GM13977 (cell line): ENCODE measurements at regions not wholly inside any gene's neighbourhood (a gene's known extent, or its start where the extent isn't known, plus 50 kb on each side); places are given as distances from the start of the nearest gene placed in this dataset.

Experiments used
- DNase-seq: peaks from one replicate; pipeline ENCODE4 v3.0.0; 2012; ENCODE audit warnings: low spot score
- CTCF ChIP-seq: IDR thresholded peaks from 2 replicates; pipeline ENCODE4 v1.5.1; 2012; ENCODE audit warnings: mild to moderate bottlenecking, control low read depth; ENCODE audit not compliant: insufficient read depth; ENCODE audit errors: extremely low read depth, missing control alignments
- in situ Hi-C: fragments of 300-500 bp; cut with MboI; formaldehyde crosslinking; loops from one replicate; pipeline ENCODE4 v1.12.0; 2022; ENCODE audit warnings: low sequenced_read_pairs, low pct_unique_long_range_greater_than_20kb, mixed read lengths, inconsistent platforms; ENCODE audit not compliant: unreplicated experiment

GRCh38 chr3:153628591-153628990, 466.6 kb downstream of the RAP2B start:
- no peak for TF ChIP-seq CTCF
- DNase-seq, result no peak
- in situ Hi-C loops, result no loop called here

- TF ChIP-seq CTCF, result no peak
- in situ Hi-C loops, result no loop called here
- DNase-seq, result no peak
Observed at GRCh38 chr3:153629148-153629547, 467.1 kb downstream of the RAP2B start.

- DNase-seq, result no peak
- TF ChIP-seq CTCF, result no peak
- in situ Hi-C loops, result no loop called here
Observed at GRCh38 chr3:153631102-153631501, 469.1 kb downstream of the RAP2B start.

GRCh38 chr3:153631664-153632063, 469.6 kb downstream of the RAP2B start:
- TF ChIP-seq CTCF, result no peak
- DNase-seq, result no peak
- in situ Hi-C loops, result no loop called here

- in situ Hi-C loops, result no loop called here
- no peak for TF ChIP-seq CTCF
- DNase-seq, result no peak
Observed at GRCh38 chr3:153633407-153633806, 471.4 kb downstream of the RAP2B start.

- TF ChIP-seq CTCF, result no peak
- in situ Hi-C loops, result no loop called here
Observed at GRCh38 chr3:153634683-153635082, 472.7 kb downstream of the RAP2B start.

GRCh38 chr3:153639631-153640030, 477.6 kb downstream of the RAP2B start:
- TF ChIP-seq CTCF, result no peak
- in situ Hi-C loops, result no loop called here
- no peak for DNase-seq

More at GRCh38 chr3:153634683-153635082, 472.7 kb downstream of the RAP2B start:
- no peak for DNase-seq
